ENCODE measurements at regions not wholly inside any gene's neighbourhood (a gene's known extent, or its start where the extent isn't known, plus 50 kb on each side); places are given as distances from the start of the nearest gene placed in this dataset.

DNA sequence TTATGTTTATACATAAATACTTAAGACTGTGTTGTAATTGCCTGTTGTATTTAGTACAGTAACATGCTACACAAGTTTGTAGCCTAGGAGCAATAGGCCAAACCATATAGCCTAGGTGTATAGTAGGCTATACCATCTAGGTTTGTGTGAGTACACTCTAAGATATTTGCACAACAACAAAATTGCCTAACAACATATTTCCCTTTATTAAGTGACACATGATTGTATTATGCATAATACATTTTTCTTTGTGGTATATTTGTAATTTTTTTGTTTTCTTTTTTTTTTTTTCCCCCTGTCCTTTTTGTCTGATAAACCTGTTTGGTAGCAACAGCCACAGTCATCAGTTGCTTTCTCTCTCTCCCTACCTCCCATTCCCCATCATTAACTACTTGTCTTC is 945.6 kb downstream of the ZPLD1 start:
- no peak for ATAC-seq

DNA sequence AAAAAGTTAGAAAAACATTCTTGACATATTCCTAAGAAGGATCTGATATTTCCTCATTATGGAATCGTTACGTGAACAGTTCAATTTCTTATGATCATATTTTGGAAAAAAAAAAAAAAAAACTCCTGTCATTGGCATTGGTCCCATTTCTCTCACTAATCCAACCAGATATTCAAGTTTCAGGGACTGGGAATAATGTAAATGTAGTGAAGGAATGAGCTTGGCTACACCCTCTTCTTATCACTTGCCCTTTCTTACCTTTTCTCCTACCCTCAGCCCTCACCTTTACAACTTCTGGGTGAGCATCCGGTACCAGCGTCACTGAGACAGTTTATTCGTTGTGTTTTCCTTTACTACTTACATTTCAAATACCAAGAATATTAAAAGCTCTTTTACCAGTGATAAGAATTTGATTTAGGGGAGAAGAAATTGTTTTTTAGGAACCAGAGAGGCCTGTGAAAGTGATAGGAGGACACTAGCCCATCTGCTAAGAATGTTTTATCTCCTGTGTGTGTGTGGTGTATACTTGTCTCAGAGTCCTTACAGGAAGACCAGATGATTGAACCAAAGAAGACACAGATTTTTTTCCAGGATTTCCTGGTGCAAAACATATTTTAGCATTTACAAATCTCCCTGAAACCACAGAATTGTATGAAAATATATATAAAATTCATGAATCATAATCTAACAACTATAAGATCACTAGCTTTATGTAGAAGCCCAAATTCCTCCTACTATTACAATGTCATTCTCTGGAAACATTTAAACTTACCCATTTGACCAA is 946.7 kb downstream of the ZPLD1 start:
- no peak for ATAC-seq

DNA sequence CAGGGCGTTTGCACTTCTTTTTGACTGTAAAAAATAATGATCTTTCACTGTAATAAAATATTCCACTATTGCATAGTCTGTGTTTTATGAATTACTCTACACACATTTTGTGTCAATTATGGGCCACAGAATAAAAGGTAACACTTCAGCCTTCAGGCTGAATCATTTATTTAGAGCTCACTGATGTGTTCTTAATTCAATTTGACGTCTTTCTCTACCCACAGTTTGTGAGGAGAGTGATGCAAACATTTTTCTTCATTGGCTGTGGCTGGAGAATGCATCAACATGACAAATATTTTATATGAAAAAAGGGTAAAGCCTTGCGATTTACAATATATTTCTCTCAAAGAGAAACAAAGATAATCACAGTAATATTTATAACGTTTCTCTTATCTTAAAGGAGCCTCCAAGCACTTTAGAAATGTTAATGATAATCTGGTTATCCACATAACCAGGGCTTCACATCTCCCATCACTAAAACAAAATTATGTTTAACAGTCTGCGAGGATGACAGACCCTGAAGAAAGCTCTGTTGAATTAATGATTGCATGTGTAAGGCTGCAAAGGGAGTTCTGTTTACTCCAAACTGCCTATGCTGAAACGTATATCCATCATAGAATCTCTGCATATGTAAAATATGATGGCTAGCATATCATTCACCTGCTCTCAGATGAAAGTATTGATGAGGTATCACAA is 951.3 kb downstream of the ZPLD1 start:
- ATAC-seq: no peak

DNA sequence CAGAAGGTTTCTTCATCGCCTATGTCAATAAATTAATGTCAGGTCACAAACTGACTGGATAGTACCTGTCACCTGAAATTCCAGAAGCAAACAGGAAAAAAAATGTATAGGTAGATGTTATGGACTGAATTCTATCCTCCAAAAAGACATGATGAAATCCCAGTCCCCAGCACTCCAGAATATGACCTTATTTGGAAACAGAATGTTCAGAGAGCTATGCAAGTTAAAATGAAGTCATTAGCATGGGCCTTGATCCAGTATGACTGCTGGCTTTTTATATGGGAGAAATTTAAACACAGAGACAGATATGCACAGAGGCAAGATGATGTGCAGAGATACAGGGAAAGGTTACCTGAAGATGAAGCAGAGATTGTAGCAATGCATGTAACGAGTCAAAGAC is 953.4 kb downstream of the ZPLD1 start:
- no peak for ATAC-seq

GRCh38 chr3:103389356-103389755 is 954.5 kb downstream of the ZPLD1 start:
- no peak for ATAC-seq

GRCh38 chr3:103393395-103394186 is 958.8 kb downstream of the ZPLD1 start:
- no peak for ATAC-seq

- ATAC-seq: no peak
Measured at GRCh38 chr3:103403191-103403590, 968.4 kb downstream of the ZPLD1 start.

DNA sequence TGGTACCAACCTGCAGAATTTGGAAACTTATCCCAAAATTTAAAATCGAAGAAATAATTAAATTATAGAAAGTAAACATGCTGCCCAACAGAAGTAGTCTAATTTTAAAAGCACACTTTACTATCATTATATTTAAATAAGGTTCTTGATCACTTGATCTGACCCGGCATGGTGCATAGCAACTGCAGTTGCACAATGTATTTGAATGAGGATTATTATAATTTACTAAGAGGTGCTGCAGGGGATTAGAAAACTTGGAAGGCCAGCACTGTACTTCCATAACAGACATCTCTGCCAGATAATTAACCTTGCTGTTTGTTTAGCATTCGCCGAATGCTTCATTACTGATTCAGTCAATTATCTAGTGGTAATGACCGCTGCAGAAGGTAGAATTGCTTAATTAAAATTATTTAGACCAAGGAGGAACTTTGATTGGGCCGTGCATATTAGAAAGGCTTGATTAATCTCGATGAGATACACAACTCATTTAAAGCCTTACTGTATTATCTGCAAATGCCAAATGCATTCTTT is 971.6 kb downstream of the ZPLD1 start:
- ATAC-seq: no peak

- no peak for ATAC-seq
Measured at GRCh38 chr3:103410231-103410630, 975.4 kb downstream of the ZPLD1 start.

DNA sequence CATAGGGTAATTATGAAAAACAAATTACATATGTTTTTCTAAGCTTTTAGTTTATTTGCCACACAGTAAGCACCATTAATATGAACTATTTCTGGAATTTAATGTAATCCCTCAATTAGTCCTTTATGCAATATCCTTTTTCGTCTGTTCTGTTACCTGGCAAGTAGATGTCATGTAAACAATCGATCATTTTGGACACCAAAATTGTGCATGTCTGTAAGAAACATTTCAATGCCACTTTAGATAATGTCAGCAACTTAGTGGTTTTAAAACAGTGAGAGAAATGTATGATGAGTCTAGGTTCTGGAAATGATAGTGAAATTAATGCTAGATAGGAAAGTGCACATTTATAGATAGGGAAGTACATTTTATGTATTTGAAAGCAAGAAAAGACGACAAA is 986.6 kb downstream of the ZPLD1 start:
- no peak for ATAC-seq

DNA sequence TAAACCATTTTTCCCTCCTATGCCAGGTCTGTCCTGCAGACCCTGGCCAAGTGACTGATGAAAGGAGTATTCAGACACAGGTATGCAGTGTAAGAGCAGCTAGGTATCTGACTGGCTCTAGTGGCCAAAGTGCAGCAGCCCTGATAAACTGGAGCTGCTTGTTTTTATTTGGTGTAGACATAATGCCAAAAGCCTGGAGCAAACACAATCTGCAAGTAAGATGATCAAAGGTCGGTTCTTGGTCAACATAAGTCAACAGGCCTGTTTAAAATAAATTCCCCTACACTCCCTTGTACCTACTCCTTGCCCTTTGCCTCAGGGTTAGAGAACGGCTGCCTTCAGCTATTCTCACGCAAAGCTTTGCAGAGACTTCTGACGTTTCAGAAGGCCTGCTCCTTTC is 1003.1 kb downstream of the ZPLD1 start:
- ATAC-seq: no peak

DNA sequence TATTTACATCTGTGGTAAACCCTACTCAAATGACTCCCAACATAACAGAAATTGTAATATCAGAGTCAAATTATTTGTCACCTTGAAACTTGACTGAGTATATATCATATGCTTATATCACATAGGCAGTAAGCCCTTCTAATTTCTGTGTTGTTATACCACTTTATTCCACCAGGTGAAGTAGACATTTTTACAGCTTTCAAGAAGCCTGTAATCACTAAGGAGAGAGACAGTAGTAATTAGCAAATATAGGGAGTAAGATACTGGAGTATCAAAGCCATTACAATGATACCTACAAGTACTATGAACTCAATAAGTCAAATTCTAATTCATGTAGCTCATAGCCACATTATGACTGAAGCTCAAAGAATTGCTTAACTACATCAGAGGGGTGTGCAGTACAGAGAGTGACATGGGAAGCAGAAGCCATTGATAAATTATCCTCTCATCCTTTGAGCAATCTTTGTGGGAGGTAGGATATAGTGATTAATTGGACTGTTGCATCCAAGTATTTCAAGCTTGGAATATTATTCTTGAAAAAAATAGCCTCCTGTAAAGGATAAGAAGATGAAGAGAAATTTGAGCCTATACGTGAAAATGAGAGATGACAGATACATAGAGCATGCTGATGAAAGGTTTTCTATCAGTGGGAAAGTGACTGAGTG is 1005.9 kb downstream of the ZPLD1 start:
- no peak for ATAC-seq

DNA sequence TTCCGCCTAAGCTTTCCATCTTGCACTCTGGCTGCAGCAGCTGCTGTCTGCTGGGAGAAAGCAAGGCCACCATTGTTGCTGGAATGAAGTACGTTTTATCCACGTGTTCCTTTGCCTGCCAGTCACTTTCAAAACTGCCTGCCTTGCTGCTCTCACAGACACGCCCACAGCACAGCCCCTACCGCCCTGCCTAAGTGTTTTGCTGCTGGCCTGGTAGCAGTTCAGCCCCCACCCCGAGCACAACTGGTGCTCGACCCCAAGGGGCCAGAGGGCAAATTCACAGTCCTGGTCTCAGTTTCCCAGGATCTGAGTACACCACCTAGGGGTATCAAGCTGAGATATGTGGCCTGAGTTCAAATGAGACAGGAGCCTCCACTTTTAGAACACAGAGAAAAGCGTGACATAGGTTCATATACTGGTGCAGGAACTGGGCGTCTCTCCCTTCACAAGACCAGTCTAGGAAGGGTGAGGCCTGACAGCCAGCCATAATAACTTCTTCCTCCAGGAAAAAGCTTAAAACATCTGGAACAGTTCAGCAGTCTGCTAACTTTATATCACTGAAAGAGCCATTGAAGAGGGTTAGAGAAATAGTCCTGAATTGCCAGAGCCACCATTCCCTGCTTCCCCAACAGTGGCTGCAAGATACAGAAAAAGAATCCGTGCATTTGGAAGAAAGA is 1012.3 kb downstream of the ZPLD1 start:
- no peak for ATAC-seq

DNA sequence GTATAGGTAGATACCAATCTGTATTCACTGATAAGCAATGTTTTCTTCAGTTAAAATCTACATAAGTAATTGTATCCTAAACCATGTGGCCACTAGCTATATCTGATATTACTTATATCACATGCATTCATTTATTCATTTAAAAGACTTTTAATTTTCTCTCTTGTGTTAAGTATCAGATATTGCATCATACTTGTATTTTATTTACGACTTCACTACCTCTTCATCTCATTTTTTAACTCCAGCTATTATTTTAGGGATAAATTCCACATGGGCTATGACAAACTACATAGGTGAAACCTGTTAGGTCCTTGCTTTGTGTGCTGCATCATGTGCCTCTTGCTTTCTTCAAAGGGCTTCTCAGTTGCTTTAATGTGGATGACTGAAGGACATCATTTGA is 1018.3 kb downstream of the ZPLD1 start:
- ATAC-seq: no peak

DNA sequence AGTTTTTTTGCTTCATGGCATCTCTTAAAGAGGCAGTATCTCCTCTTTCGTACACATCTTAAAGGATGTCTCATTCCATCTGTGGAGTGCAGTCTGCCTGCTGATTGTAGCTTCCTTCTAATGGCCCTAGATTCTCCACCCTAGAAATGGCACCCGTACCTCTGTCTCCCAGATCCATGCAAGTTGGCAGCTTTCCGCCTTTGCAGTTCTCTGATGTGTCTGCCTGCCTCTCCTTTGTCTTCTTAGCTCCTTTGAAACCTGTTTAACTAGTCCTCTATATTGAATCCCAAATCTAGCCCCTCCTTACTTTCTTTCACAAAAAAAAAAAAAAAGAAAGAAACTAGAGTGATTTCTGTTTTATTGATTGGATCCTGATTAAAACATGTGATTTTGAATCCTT is 1025.0 kb downstream of the ZPLD1 start:
- no peak for ATAC-seq

GRCh38 chr3:103470498-103470897 is 1035.7 kb downstream of the ZPLD1 start:
- no peak for ATAC-seq

GRCh38 chr3:103494011-103494410 is 1059.2 kb downstream of the ZPLD1 start:
- ATAC-seq: no peak

DNA sequence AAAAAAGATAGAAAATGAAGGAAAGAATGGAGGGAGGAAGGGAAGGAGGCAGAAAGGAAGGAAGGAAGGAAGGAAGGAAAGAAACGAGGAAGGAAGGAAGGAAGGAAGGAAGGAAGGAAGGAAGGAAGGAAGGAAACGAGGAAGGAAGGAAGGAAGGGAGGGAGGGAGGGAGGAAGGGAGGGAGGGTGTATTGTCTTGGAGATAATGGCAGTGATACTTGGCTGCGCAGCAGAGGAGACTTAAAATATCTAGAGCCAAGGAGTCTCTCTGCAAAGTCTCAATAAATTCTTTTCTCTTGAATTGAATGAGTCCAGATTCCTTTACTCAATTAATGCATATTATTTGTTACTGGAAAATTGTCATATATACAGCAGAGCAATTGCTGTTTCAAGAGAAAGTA is 1059.7 kb downstream of the ZPLD1 start:
- ATAC-seq: no peak

DNA sequence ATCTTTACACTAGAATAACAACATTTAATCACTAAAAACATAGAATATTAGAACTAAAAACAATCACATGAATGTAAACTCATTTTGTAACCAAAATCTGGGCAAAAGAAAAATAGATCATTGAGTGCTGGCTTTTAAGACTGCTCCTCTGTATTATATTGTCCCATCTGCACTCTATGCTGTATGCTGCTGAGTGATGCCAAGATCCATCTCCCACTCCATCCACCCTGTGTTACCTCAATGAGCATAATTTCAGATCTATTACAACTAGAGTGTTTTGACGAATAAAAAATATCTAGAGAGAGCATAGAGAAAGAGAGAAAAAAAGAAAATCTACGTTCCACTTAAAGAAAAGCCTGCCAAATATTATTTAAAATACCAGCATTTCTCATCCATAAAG is 1060.4 kb downstream of the ZPLD1 start:
- no peak for ATAC-seq

GRCh38 chr3:103499132-103499900 is 1064.5 kb downstream of the ZPLD1 start:
- ATAC-seq: no peak

DNA sequence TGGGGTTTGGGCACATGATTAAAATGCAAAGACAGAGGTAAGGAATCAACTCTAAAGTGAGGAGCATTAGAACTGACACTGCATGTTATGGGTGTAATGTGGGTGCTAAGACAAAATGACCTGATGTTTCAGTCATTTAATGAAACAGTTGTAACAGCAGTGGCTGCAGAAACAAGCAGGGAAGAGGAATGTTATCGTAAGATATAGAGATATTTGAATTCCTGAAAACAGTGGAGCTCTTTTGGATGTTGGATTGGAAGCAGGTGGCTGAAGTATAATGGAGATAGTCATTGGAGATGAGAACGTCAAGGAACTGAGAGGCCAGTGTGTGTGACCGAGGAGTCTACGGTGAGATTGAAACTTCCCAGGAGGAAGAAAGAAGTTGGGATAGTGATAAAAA is 1065.2 kb downstream of the ZPLD1 start:
- ATAC-seq: no peak
